Esophagus muscularis mucosa (tissue), 4 donors: ENCODE measurements at regions not wholly inside any gene's neighbourhood (a gene's known extent, or its start where the extent isn't known, plus 50 kb on each side); places are given as distances from the start of the nearest gene placed in this dataset.
A peak's percentile ranks its signal among the peaks of the same experiment; 100 is the strongest.

Experiments
- DNase-seq: peaks from one replicate; pipeline ENCODE4 v3.0.0-alpha.2; 2017; ENCODE audit errors: extremely low spot score
- H3K27ac ChIP-seq, 4 donors: fragments of 200-600 bp; sonication (generic); replicated peaks in 1 of 4; 1 replicate in 3 of 4; 2 replicates in 1 of 4; pipeline ENCODE4 v1.5.1; 2016 to 2019; ENCODE audit warnings: mild to moderate bottlenecking in 1 of 4
- H3K27me3 ChIP-seq, 4 donors: fragments of 200-600 bp; sonication (generic); one replicate each; pipeline versions ENCODE4 v1.5.1 to v1.6.0; 2016 to 2019
- H3K36me3 ChIP-seq, 4 donors: fragments of 200-600 bp; sonication (generic); one replicate each; pipeline ENCODE4 v1.5.1; 2016 to 2019
- H3K4me1 ChIP-seq, 4 donors: fragments of 200-600 bp; sonication (generic); one replicate each; pipeline ENCODE4 v1.5.1; 2016 to 2019
- H3K4me3 ChIP-seq, 4 donors: fragments of 200-600 bp; sonication (generic); 1 replicate in 2 of 4; 2 replicates in 2 of 4; pipeline ENCODE4 v1.5.1; 2016 to 2019; ENCODE audit warnings: mild to moderate bottlenecking in 4 of 4, moderate library complexity in 1 of 4
- H3K9me3 ChIP-seq, 4 donors: fragments of 200-600 bp; sonication (generic); 1 replicate in 3 of 4; 2 replicates in 1 of 4; pipeline ENCODE4 v1.5.1; 2016 to 2019
- CTCF ChIP-seq, 3 experiments: fragments of 200-600 bp in 2 of 3; fragments of 450-650 bp in 1 of 3; sonication (generic) in 2 of 3; IDR thresholded peaks; one replicate each; pipeline ENCODE4 v1.5.1; 2017 to 2019; ENCODE audit warnings: antibody characterized with exemption in 3 of 3, mild to moderate bottlenecking in 2 of 3, moderate library complexity in 1 of 3
- EP300 ChIP-seq: sonication (generic); formaldehyde crosslinking; IDR thresholded peaks from one replicate; pipeline ENCODE4 v1.6.1; 2017; ENCODE audit warnings: antibody characterized with exemption
- POLR2A ChIP-seq: fragments of 450-650 bp; IDR thresholded peaks from one replicate; pipeline ENCODE4 v1.6.1; 2017; ENCODE audit warnings: antibody characterized with exemption, moderate library complexity, mild to moderate bottlenecking, low read depth
- POLR2AphosphoS5 ChIP-seq, 2 donors: sonication (generic); formaldehyde crosslinking; IDR thresholded peaks; one replicate each; pipeline ENCODE4 v1.6.1; 2017; ENCODE audit warnings: antibody characterized with exemption in 2 of 2
- WGBS: methylation state at CpG from one replicate; pipeline ENCODE4 v1.1.5; 2018; 5-methylcytosine and 5-hydroxymethylcytosine counted together
- intact Hi-C: fragments of 100-400 bp; cut with DNase I; formaldehyde crosslinking; loops from one replicate; pipeline ENCODE4 v1.15.1; 2023

GRCh38 chr1:193421487-193421886 lies 235.1 kb upstream of the B3GALT2 start:
- peaks cover 0 to 13% (median 11%) of the 10 kb centered on the region in 4 donors for H3K4me1 ChIP-seq
- TF ChIP-seq POLR2AphosphoS5 (IDR thresholded peaks at IDR 0.05) = no peak
- no peak overlapping the region for H3K27ac ChIP-seq
- WGBS = 94% methylated on average over 4 of the region's 4 CpGs
- H3K27me3 ChIP-seq = no peaks in the 10 kb centered on the region
- intact Hi-C loops = no loop called here
- H3K36me3 ChIP-seq = no peaks in the 10 kb centered on the region
- H3K4me3 ChIP-seq = no peak overlapping the region
- no peak for DNase-seq
- no peaks in the 10 kb centered on the region for H3K9me3 ChIP-seq

GRCh38 chr1:193419295-193419694 lies 232.9 kb upstream of the B3GALT2 start:
- intact Hi-C loops = no loop called here
- Histone ChIP-seq H3K4me3 (no peak overlapping the region), H3K27me3 (no peaks in the 10 kb centered on the region), H3K4me1 (peaks cover 0 to 13% (median 11%) of the 10 kb centered on the region in 4 donors), H3K27ac (no peak overlapping the region), H3K36me3 (no peaks in the 10 kb centered on the region), H3K9me3 (no peaks in the 10 kb centered on the region)
- TF ChIP-seq POLR2A (no peak), CTCF (IDR thresholded peaks at IDR 0.05) (no peak), POLR2AphosphoS5 (IDR thresholded peaks at IDR 0.05) (no peak), EP300 (no peak)
- no peak for DNase-seq
- 100% methylated on average over 1 of the region's 1 CpG for WGBS

- Histone ChIP-seq H3K27ac (no peak overlapping the region), H3K27me3 (no peaks in the 10 kb centered on the region), H3K4me1 (peaks cover 0 to 13% (median 11%) of the 10 kb centered on the region in 4 donors), H3K9me3 (no peaks in the 10 kb centered on the region), H3K4me3 (peak overlapping the region; percentile 31 to 51 (median 36)), H3K36me3 (no peaks in the 10 kb centered on the region)
- 74% methylated on average over 3 of the region's 3 CpGs for WGBS
- intact Hi-C loops = no loop called here
- no peak for TF ChIP-seq POLR2AphosphoS5 (IDR thresholded peaks at IDR 0.05)
- no peak for TF ChIP-seq POLR2A
- TF ChIP-seq CTCF (IDR thresholded peaks at IDR 0.05) = no peak
- TF ChIP-seq EP300 = no peak
- no peak for DNase-seq
These were observed 232.3 kb upstream of the B3GALT2 start for GRCh38 chr1:193418745-193419058.

- no peaks in the 10 kb centered on the region for H3K36me3 ChIP-seq
- intact Hi-C loops = no loop called here
- no peak for DNase-seq
- peak overlapping the region in 2 of 4 donors; percentile 12 to 40 for H3K27ac ChIP-seq
- peaks cover 0 to 13% (median 11%) of the 10 kb centered on the region in 4 donors for H3K4me1 ChIP-seq
- no peak for TF ChIP-seq EP300
- TF ChIP-seq POLR2A = no peak
- no peak for TF ChIP-seq CTCF (IDR thresholded peaks at IDR 0.05)
- TF ChIP-seq POLR2AphosphoS5 (IDR thresholded peaks at IDR 0.05) = no peak
- 42% methylated on average over 4 of the region's 4 CpGs for WGBS
- peak overlapping the region; percentile 31 to 51 (median 36) for H3K4me3 ChIP-seq
- no peaks in the 10 kb centered on the region for H3K9me3 ChIP-seq
- H3K27me3 ChIP-seq = no peaks in the 10 kb centered on the region
These were observed 231.7 kb upstream of the B3GALT2 start for GRCh38 chr1:193417945-193418744.

- H3K4me1 ChIP-seq = peaks cover 0 to 13% (median 11%) of the 10 kb centered on the region in 4 donors
- H3K27me3 ChIP-seq = no peaks in the 10 kb centered on the region
- intact Hi-C loops = no loop called here
- TF ChIP-seq CTCF (IDR thresholded peaks at IDR 0.05) (no peak), POLR2A (no peak), POLR2AphosphoS5 (IDR thresholded peaks at IDR 0.05) (no peak), EP300 (no peak)
- no peak overlapping the region for H3K4me3 ChIP-seq
- no peak for DNase-seq
- H3K9me3 ChIP-seq = no peaks in the 10 kb centered on the region
- no peaks in the 10 kb centered on the region for H3K36me3 ChIP-seq
- 63% methylated on average over 1 of the region's 1 CpG for WGBS
- no peak overlapping the region for H3K27ac ChIP-seq
These were observed 231.0 kb upstream of the B3GALT2 start for GRCh38 chr1:193417403-193417802.
